ENCODE measurements at regions not wholly inside any gene's neighbourhood (a gene's known extent, or its start where the extent isn't known, plus 50 kb on each side); places are given as distances from the start of the nearest gene placed in this dataset.

- Histone ChIP-seq H3K36me3 (ENCODE audit: insufficient read depth, low read length) (peaks cover 10% of the 10 kb centered on the region), H3K4me3 (ENCODE audit: low read depth, low read length) (no peak overlapping the region), H3K27ac (ENCODE audit: low read depth, low read length) (no peak overlapping the region), H3K4me1 (ENCODE audit: control insufficient read depth, insufficient read depth, low read length, unreplicated experiment) (no peaks in the 10 kb centered on the region), H2AFZ (ENCODE audit: low read length, unreplicated experiment) (no peak overlapping the region), H3K27me3 (ENCODE audit: insufficient read depth, low read length) (no peaks in the 10 kb centered on the region), H3K79me2 (ENCODE audit: control insufficient read depth, insufficient read depth, low read length, unreplicated experiment) (no peaks in the 10 kb centered on the region)
These were observed 166.1 kb upstream of the NUDT6 start for GRCh38 chr4:123088501-123088900.

GRCh38 chr4:123090886-123091285, 168.5 kb upstream of the NUDT6 start:
- Histone ChIP-seq H3K79me2 (ENCODE audit: control insufficient read depth, insufficient read depth, low read length, unreplicated experiment) (no peaks in the 10 kb centered on the region), H3K27ac (ENCODE audit: low read depth, low read length) (no peak overlapping the region), H3K36me3 (ENCODE audit: insufficient read depth, low read length) (peaks cover 10% of the 10 kb centered on the region), H2AFZ (ENCODE audit: low read length, unreplicated experiment) (no peak overlapping the region), H3K27me3 (ENCODE audit: insufficient read depth, low read length) (no peaks in the 10 kb centered on the region), H3K4me3 (ENCODE audit: low read depth, low read length) (no peak overlapping the region), H3K4me1 (ENCODE audit: control insufficient read depth, insufficient read depth, low read length, unreplicated experiment) (no peaks in the 10 kb centered on the region)

- H2AFZ ChIP-seq (ENCODE audit: low read length, unreplicated experiment), result no peak overlapping the region
- no peaks in the 10 kb centered on the region for H3K4me1 ChIP-seq (ENCODE audit: control insufficient read depth, insufficient read depth, low read length, unreplicated experiment)
- peaks cover 10% of the 10 kb centered on the region for H3K36me3 ChIP-seq (ENCODE audit: insufficient read depth, low read length)
- H3K4me3 ChIP-seq (ENCODE audit: low read depth, low read length), result no peak overlapping the region
- no peaks in the 10 kb centered on the region for H3K27me3 ChIP-seq (ENCODE audit: insufficient read depth, low read length)
- no peaks in the 10 kb centered on the region for H3K79me2 ChIP-seq (ENCODE audit: control insufficient read depth, insufficient read depth, low read length, unreplicated experiment)
- no peak overlapping the region for H3K27ac ChIP-seq (ENCODE audit: low read depth, low read length)
These were observed 170.2 kb upstream of the NUDT6 start for GRCh38 chr4:123092586-123092985.

DNA sequence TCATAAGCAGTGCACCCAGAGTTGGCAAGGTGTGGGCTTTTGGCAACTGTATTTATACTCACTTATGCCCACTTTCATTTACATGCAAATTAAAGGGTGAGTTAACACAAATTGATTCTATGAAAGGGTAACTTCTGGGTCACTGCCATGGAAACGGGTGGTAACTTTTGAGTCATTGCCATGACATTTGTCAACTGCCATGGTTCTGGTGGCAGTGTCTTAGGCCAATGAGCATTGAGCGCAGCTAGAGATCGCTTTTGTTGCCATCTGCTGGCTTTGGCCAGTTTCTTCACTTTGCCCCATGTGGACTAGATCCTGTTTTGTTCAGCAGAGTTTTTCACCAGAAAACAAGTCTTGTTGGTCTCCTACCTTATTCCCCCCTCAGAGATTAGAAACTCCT, 170.8 kb upstream of the NUDT6 start:
- H3K36me3 ChIP-seq (ENCODE audit: insufficient read depth, low read length), result peaks cover 10% of the 10 kb centered on the region

DNA sequence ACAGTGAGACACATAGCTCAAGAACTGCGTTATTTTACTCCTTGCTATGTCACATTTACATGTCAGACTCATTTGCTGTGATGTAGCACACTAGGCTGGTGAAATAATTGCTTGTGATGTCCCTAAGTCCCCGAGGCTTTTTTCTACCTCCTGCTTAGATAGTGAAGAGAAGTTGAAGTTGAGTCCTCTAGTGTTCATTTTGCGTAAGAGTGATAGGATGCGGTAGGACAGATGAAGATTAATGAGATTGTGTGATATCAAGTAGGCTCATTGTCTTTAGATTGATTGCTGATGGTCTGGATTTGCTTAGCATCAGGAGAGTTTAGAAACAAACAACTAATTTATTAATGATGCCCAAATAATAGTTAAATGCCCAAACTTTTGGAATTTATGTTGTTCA, 173.6 kb upstream of the NUDT6 start:
- no peaks in the 10 kb centered on the region for H3K79me2 ChIP-seq (ENCODE audit: control insufficient read depth, insufficient read depth, low read length, unreplicated experiment)
- H3K36me3 ChIP-seq (ENCODE audit: insufficient read depth, low read length), result peaks cover 4% of the 10 kb centered on the region; the same call in 1 of the 2 replicates
- no peaks in the 10 kb centered on the region for H3K27me3 ChIP-seq (ENCODE audit: insufficient read depth, low read length)
- no peaks in the 10 kb centered on the region for H3K4me1 ChIP-seq (ENCODE audit: control insufficient read depth, insufficient read depth, low read length, unreplicated experiment)
- H2AFZ ChIP-seq (ENCODE audit: low read length, unreplicated experiment), result no peak overlapping the region
- no peak overlapping the region for H3K27ac ChIP-seq (ENCODE audit: low read depth, low read length)
- no peak overlapping the region for H3K4me3 ChIP-seq (ENCODE audit: low read depth, low read length)

More for the DNA sequence above, 170.8 kb upstream of the NUDT6 start:
- no peaks in the 10 kb centered on the region for H3K27me3 ChIP-seq (ENCODE audit: insufficient read depth, low read length)
- H3K79me2 ChIP-seq (ENCODE audit: control insufficient read depth, insufficient read depth, low read length, unreplicated experiment), result no peaks in the 10 kb centered on the region
- H3K27ac ChIP-seq (ENCODE audit: low read depth, low read length), result no peak overlapping the region
- no peaks in the 10 kb centered on the region for H3K4me1 ChIP-seq (ENCODE audit: control insufficient read depth, insufficient read depth, low read length, unreplicated experiment)
- H3K4me3 ChIP-seq (ENCODE audit: low read depth, low read length), result no peak overlapping the region
- no peak overlapping the region for H2AFZ ChIP-seq (ENCODE audit: low read length, unreplicated experiment)

- no peak overlapping the region for H3K27ac ChIP-seq (ENCODE audit: low read depth, low read length)
- peaks cover 5% of the 10 kb centered on the region for H3K4me1 ChIP-seq (ENCODE audit: control insufficient read depth, insufficient read depth, low read length, unreplicated experiment)
- no peaks in the 10 kb centered on the region for H3K36me3 ChIP-seq (ENCODE audit: insufficient read depth, low read length)
- no peak overlapping the region for H3K4me3 ChIP-seq (ENCODE audit: low read depth, low read length)
- H3K27me3 ChIP-seq (ENCODE audit: insufficient read depth, low read length), result no peaks in the 10 kb centered on the region
- H2AFZ ChIP-seq (ENCODE audit: low read length, unreplicated experiment), result no peak overlapping the region
- H3K79me2 ChIP-seq (ENCODE audit: control insufficient read depth, insufficient read depth, low read length, unreplicated experiment), result no peaks in the 10 kb centered on the region
These were observed 180.6 kb upstream of the NUDT6 start for GRCh38 chr4:123102897-123103471.

- Histone ChIP-seq H3K27ac (ENCODE audit: low read depth, low read length) (no peak overlapping the region), H3K4me3 (ENCODE audit: low read depth, low read length) (no peak overlapping the region), H3K36me3 (ENCODE audit: insufficient read depth, low read length) (no peaks in the 10 kb centered on the region), H3K4me1 (ENCODE audit: control insufficient read depth, insufficient read depth, low read length, unreplicated experiment) (peaks cover 5% of the 10 kb centered on the region), H3K27me3 (ENCODE audit: insufficient read depth, low read length) (no peaks in the 10 kb centered on the region), H2AFZ (ENCODE audit: low read length, unreplicated experiment) (no peak overlapping the region), H3K79me2 (ENCODE audit: control insufficient read depth, insufficient read depth, low read length, unreplicated experiment) (no peaks in the 10 kb centered on the region)
These were observed 182.1 kb upstream of the NUDT6 start for GRCh38 chr4:123104310-123105025.

DNA sequence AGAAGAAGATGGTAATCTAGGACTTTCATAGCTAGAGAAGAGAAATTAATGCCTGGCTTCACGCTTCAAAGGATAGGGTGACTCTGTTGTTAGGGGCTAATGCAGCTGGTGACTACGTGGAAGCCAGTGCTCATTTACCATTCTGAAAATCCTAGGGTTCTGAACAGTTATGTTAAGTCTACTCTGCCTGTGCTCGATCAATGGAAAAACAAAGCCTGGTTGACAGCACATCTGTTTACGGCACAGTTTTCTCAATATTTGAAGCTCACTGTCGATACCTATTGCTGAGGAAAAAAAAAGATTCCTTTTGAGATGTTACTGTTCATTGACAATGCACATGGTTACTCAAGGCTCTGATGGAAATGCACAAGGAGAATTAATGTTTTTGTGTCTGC, 182.6 kb upstream of the NUDT6 start:
- H3K4me1 ChIP-seq (ENCODE audit: control insufficient read depth, insufficient read depth, low read length, unreplicated experiment), result peaks cover 7% of the 10 kb centered on the region
- no peak overlapping the region for H2AFZ ChIP-seq (ENCODE audit: low read length, unreplicated experiment)
- no peak overlapping the region for H3K27ac ChIP-seq (ENCODE audit: low read depth, low read length)
- H3K27me3 ChIP-seq (ENCODE audit: insufficient read depth, low read length), result no peaks in the 10 kb centered on the region
- no peaks in the 10 kb centered on the region for H3K36me3 ChIP-seq (ENCODE audit: insufficient read depth, low read length)
- no peak overlapping the region for H3K4me3 ChIP-seq (ENCODE audit: low read depth, low read length)
- no peaks in the 10 kb centered on the region for H3K79me2 ChIP-seq (ENCODE audit: control insufficient read depth, insufficient read depth, low read length, unreplicated experiment)

DNA sequence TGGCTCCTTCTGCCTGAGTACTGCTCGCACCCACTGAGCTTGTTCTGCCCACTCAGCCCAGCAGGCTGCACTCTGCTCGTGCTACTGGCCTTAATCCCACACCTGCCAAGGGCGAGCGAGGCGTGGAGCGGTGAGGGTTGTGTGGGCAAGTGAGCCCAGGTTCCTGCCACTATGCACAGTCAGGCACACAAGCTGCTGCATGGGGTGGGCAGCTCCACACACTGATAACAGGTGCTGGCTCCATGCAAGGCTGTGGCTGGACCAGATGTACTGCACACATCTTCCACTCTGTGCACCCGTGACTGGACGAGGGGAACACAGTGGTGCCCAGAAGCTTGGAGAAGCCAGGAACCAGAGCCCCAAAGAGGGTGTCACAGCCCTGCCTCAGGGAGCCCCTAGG, 184.3 kb upstream of the NUDT6 start:
- no peaks in the 10 kb centered on the region for H3K36me3 ChIP-seq (ENCODE audit: insufficient read depth, low read length)
- H3K79me2 ChIP-seq (ENCODE audit: control insufficient read depth, insufficient read depth, low read length, unreplicated experiment), result no peaks in the 10 kb centered on the region
- H2AFZ ChIP-seq (ENCODE audit: low read length, unreplicated experiment), result no peak overlapping the region
- no peak overlapping the region for H3K4me3 ChIP-seq (ENCODE audit: low read depth, low read length)
- peaks cover 18% of the 10 kb centered on the region for H3K4me1 ChIP-seq (ENCODE audit: control insufficient read depth, insufficient read depth, low read length, unreplicated experiment)
- H3K27ac ChIP-seq (ENCODE audit: low read depth, low read length), result no peak overlapping the region
- no peaks in the 10 kb centered on the region for H3K27me3 ChIP-seq (ENCODE audit: insufficient read depth, low read length)

DNA sequence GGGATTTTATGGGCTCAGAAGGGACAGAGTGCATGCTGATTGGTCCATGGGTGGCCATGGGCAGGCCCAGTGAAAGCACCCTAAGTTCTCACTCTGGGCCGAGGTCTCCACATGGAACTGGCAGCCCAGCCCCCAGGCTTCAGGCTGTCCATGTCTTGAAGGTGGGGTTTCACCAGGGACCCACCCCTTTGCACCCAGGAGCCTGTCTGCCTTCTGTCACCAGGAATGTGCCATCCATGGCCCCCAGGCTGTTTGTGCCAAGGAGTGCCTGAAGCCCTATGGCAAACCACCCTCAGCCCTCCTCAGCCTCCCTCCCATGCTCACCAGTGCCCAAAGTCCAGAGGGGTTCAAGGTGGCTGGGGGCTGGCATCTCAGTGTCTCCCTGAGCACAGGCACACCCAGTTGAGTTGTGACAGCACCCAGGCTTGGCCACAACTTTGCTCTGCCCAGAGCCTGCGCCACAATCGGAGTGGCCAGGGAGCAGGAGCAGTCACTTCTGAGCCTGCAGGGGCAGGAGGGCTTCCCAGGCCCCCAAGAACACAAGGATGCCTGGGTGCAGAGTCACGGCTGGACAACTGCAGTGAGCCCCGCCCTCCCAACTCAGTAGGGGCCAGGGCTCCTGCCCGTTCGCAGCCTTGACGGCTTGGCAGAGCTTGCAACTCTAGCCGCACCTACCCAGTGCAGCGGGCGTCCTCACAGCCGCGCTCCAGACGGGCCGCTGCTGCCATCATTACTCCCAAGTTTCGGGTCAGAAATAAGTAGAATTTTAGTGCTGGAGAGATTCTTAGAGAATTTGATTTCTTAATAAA, 185.3 kb upstream of the NUDT6 start:
- Histone ChIP-seq H3K4me3 (ENCODE audit: low read depth, low read length) (no peak overlapping the region), H3K36me3 (ENCODE audit: insufficient read depth, low read length) (no peaks in the 10 kb centered on the region), H3K27me3 (ENCODE audit: insufficient read depth, low read length) (no peaks in the 10 kb centered on the region), H3K4me1 (ENCODE audit: control insufficient read depth, insufficient read depth, low read length, unreplicated experiment) (peaks cover 18% of the 10 kb centered on the region), H3K79me2 (ENCODE audit: control insufficient read depth, insufficient read depth, low read length, unreplicated experiment) (no peaks in the 10 kb centered on the region), H2AFZ (ENCODE audit: low read length, unreplicated experiment) (no peak overlapping the region), H3K27ac (ENCODE audit: low read depth, low read length) (no peak overlapping the region)
